Liver (tissue), 8 donors: ENCODE measurements at regions not wholly inside any gene's neighbourhood (a gene's known extent, or its start where the extent isn't known, plus 50 kb on each side); places are given as distances from the start of the nearest gene placed in this dataset.

ENCODE experiments used
- DNase-seq: peaks from one replicate; pipeline ENCODE4 v3.0.0-alpha.2; 2017; ENCODE audit warnings: low spot score
- H3K27ac ChIP-seq, 2 donors: one replicate each; pipeline ENCODE4 v1.7.0; 2013; ENCODE audit warnings: inconsistent platforms in 2 of 2, low read length in 2 of 2, control low read depth in 1 of 2, low read depth in 1 of 2, mild to moderate bottlenecking in 1 of 2
- H3K27me3 ChIP-seq, 4 donors: one replicate each; pipeline versions ENCODE4 v1.6.1 to v1.7.0; 2013; ENCODE audit warnings: low read length in 3 of 4, inconsistent platforms in 1 of 4, mild to moderate bottlenecking in 1 of 4, moderate library complexity in 1 of 4; ENCODE audit not compliant: control insufficient read depth in 4 of 4, insufficient read depth in 4 of 4
- H3K36me3 ChIP-seq, 4 donors: one replicate each; pipeline versions ENCODE4 v1.6.1 to v1.7.0; 2013; ENCODE audit warnings: low read length in 3 of 4, mild to moderate bottlenecking in 3 of 4, low read depth in 1 of 4, moderate library complexity in 1 of 4; ENCODE audit not compliant: control insufficient read depth in 4 of 4, insufficient read depth in 3 of 4
- H3K4me1 ChIP-seq, 4 donors: one replicate each; pipeline versions ENCODE4 v1.6.1 to v1.7.0; 2013; ENCODE audit warnings: low read length in 3 of 4, mild to moderate bottlenecking in 3 of 4, moderate library complexity in 1 of 4; ENCODE audit not compliant: control insufficient read depth in 4 of 4, insufficient read depth in 4 of 4
- H3K4me3 ChIP-seq, 3 donors: one replicate each; pipeline versions ENCODE4 v1.6.1 to v1.7.0; 2013; ENCODE audit warnings: low read length in 3 of 3, control low read depth in 1 of 3, low read depth in 1 of 3, mild to moderate bottlenecking in 1 of 3
- H3K9ac ChIP-seq, 2 donors: one replicate each; pipeline ENCODE4 v1.7.0; 2013; ENCODE audit warnings: low read length in 2 of 2, mild to moderate bottlenecking in 2 of 2, moderate library complexity in 2 of 2, control low read depth in 1 of 2, low read depth in 1 of 2
- H3K9me3 ChIP-seq, 4 donors: one replicate each; pipeline versions ENCODE4 v1.6.1 to v1.7.0; 2013; ENCODE audit warnings: low read length in 3 of 4; ENCODE audit not compliant: control insufficient read depth in 4 of 4
- EGR1 ChIP-seq, 2 donors: IDR thresholded peaks; 2 replicates each; pipeline ENCODE4 v1.6.1; 2016 to 2018; ENCODE audit warnings: antibody characterized with exemption in 2 of 2, low read depth in 2 of 2
- FOXA1 ChIP-seq: IDR thresholded peaks from 2 replicates; pipeline ENCODE4 v1.6.1; 2016; ENCODE audit warnings: antibody characterized with exemption
- FOXA2 ChIP-seq: IDR thresholded peaks from 2 replicates; pipeline ENCODE4 v1.6.1; 2016; ENCODE audit warnings: antibody characterized with exemption
- GABPA ChIP-seq, 2 donors: IDR thresholded peaks in 1 of 2; conservative IDR thresholded peaks in 1 of 2; 2 replicates each; pipeline ENCODE4 v1.6.1; 2016; ENCODE audit warnings: antibody characterized with exemption in 2 of 2, mild to moderate bottlenecking in 1 of 2, moderate library complexity in 1 of 2
- HNF4A ChIP-seq, 2 donors: conservative IDR thresholded peaks; 2 replicates each; pipeline ENCODE4 v1.6.1; 2016; ENCODE audit warnings: antibody characterized with exemption in 2 of 2, mild to moderate bottlenecking in 2 of 2
- RAD21 ChIP-seq, 2 donors: IDR thresholded peaks; 2 replicates each; pipeline ENCODE4 v1.6.1; 2016; ENCODE audit warnings: antibody characterized with exemption in 2 of 2, mild to moderate bottlenecking in 2 of 2
- REST ChIP-seq: IDR thresholded peaks from 2 replicates; pipeline ENCODE4 v1.6.1; 2016; ENCODE audit warnings: antibody characterized with exemption, mild to moderate bottlenecking
- SP1 ChIP-seq: IDR thresholded peaks from 2 replicates; pipeline ENCODE4 v1.6.1; 2018; ENCODE audit warnings: antibody characterized with exemption, mild to moderate bottlenecking
- YY1 ChIP-seq: IDR thresholded peaks from 2 replicates; pipeline ENCODE4 v1.6.1; 2016; ENCODE audit warnings: antibody characterized with exemption, mild to moderate bottlenecking
- WGBS: extraction: QIAGEN DNeasy Blood & Tissue Kit; methylation state at CpG from one replicate; pipeline ENCODE4 v1.1.7; 2013; 5-methylcytosine and 5-hydroxymethylcytosine counted together
- TF ChIP-seq, protein P1 (sequence below): IDR thresholded peaks from 2 replicates; pipeline ENCODE4 v1.6.1; 2016; ENCODE audit warnings: antibody characterized with exemption
- TF ChIP-seq, protein P2 (sequence below): IDR thresholded peaks from 2 replicates; pipeline ENCODE4 v1.6.1; 2016; ENCODE audit warnings: antibody characterized with exemption
- TF ChIP-seq, protein P3 (sequence below): fragments of 150-350 bp; IDR thresholded peaks from 2 replicates; pipeline ENCODE4 v1.5.1; 2017; ENCODE audit warnings: improper control_type of control experiment, low read depth, low read length; ENCODE audit not compliant: missing input control
- donor health status: healthy.
- donor health status: healthy.
- donor health status: healthy.
- donor health status: healthy.
- donor health status: healthy.

DNA sequence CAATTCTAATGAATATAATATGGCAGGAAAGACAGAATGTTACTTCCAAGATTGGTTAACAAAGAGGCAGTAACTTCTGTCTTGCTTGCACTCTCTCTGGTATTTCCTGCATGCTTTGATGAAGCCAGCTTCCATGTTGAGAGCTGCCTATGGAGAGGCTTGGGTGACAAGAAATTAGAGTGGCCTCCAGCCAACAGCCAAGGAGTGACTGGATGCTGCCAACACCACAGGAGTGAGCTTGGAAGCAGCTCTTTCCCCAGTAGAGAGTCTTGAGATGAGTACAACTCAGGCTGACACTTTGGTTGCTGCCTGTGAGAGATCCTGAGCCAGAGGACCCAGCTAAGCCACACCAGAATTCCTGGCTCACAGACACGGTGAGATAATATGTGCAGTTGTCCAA is 183.1 kb downstream of the RMST start:
- DNase-seq, result no peak
- H3K9ac ChIP-seq, result no peak overlapping the region
- 82% methylated on average over 1 of the region's 1 CpG for WGBS
- no peaks in the 10 kb centered on the region for H3K27me3 ChIP-seq
- TF ChIP-seq YY1, result no peak
- no peak for TF ChIP-seq HNF4A (conservative IDR thresholded peaks at IDR 0.05)
- no peak for TF ChIP-seq SP1
- TF ChIP-seq, protein P1, sequence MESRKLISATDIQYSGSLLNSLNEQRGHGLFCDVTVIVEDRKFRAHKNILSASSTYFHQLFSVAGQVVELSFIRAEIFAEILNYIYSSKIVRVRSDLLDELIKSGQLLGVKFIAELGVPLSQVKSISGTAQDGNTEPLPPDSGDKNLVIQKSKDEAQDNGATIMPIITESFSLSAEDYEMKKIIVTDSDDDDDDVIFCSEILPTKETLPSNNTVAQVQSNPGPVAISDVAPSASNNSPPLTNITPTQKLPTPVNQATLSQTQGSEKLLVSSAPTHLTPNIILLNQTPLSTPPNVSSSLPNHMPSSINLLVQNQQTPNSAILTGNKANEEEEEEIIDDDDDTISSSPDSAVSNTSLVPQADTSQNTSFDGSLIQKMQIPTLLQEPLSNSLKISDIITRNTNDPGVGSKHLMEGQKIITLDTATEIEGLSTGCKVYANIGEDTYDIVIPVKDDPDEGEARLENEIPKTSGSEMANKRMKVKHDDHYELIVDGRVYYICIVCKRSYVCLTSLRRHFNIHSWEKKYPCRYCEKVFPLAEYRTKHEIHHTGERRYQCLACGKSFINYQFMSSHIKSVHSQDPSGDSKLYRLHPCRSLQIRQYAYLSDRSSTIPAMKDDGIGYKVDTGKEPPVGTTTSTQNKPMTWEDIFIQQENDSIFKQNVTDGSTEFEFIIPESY, result no peak
- TF ChIP-seq GABPA (IDR thresholded peaks at IDR 0.05 in 1 of 2, conservative IDR thresholded peaks at IDR 0.05 in 1 of 2), result no peak
- TF ChIP-seq FOXA2, result no peak
- TF ChIP-seq, protein P2, sequence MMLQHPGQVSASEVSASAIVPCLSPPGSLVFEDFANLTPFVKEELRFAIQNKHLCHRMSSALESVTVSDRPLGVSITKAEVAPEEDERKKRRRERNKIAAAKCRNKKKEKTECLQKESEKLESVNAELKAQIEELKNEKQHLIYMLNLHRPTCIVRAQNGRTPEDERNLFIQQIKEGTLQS, result no peak
- H3K9me3 ChIP-seq, result no peaks in the 10 kb centered on the region
- H3K4me3 ChIP-seq, result no peak overlapping the region
- no peaks in the 10 kb centered on the region for H3K4me1 ChIP-seq
- no peak overlapping the region for H3K27ac ChIP-seq
- H3K36me3 ChIP-seq, result no peaks in the 10 kb centered on the region

DNA sequence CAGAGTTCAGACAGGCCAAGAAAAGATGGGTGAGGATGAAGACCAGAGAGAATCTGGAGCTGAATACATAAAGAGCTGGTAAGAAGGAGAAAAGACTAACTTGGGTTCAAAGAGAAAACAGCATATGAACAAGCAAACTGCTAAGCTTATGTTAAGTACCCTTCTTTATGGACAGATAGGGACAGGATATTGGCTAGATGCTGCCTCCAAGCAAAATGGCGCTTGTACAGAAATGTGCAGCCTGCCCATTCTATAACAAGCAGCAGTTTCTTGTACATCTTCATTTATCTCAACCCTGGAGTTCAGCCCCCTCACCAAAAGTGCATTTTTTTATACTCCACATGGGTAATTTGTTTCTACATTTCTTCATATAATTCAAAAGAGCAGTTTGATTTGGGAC is 184.5 kb downstream of the RMST start:
- Histone ChIP-seq H3K9ac (no peak overlapping the region), H3K36me3 (no peaks in the 10 kb centered on the region), H3K9me3 (no peaks in the 10 kb centered on the region), H3K27me3 (no peaks in the 10 kb centered on the region), H3K4me3 (no peak overlapping the region), H3K4me1 (no peaks in the 10 kb centered on the region), H3K27ac (no peak overlapping the region)
- TF ChIP-seq, protein P1, result no peak
- no peak for TF ChIP-seq EGR1 (IDR thresholded peaks at IDR 0.05; ENCODE audit: low read depth in 2 of 2)
- TF ChIP-seq HNF4A (conservative IDR thresholded peaks at IDR 0.05), result no peak
- no peak for TF ChIP-seq REST
- no peak for TF ChIP-seq YY1
- TF ChIP-seq FOXA1, result no peak
- TF ChIP-seq RAD21 (IDR thresholded peaks at IDR 0.05), result no peak
- TF ChIP-seq, protein P3, sequence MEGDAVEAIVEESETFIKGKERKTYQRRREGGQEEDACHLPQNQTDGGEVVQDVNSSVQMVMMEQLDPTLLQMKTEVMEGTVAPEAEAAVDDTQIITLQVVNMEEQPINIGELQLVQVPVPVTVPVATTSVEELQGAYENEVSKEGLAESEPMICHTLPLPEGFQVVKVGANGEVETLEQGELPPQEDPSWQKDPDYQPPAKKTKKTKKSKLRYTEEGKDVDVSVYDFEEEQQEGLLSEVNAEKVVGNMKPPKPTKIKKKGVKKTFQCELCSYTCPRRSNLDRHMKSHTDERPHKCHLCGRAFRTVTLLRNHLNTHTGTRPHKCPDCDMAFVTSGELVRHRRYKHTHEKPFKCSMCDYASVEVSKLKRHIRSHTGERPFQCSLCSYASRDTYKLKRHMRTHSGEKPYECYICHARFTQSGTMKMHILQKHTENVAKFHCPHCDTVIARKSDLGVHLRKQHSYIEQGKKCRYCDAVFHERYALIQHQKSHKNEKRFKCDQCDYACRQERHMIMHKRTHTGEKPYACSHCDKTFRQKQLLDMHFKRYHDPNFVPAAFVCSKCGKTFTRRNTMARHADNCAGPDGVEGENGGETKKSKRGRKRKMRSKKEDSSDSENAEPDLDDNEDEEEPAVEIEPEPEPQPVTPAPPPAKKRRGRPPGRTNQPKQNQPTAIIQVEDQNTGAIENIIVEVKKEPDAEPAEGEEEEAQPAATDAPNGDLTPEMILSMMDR, result no peak
- 92% methylated on average over 1 of the region's 1 CpG for WGBS
- no peak for DNase-seq
